ENCODE measurements at regions not wholly inside any gene's neighbourhood (a gene's known extent, or its start where the extent isn't known, plus 50 kb on each side); places are given as distances from the start of the nearest gene placed in this dataset.

- Histone ChIP-seq H2AFZ (ENCODE audit: low read depth, low read length) (no peak overlapping the region), H3K4me1 (ENCODE audit: low read length) (no peaks in the 10 kb centered on the region), H3K4me3 (ENCODE audit: low read length) (no peak overlapping the region), H3K4me2 (ENCODE audit: low read length) (no peak overlapping the region), H3K9me3 (ENCODE audit: insufficient read depth, low read length) (no peaks in the 10 kb centered on the region), H3K36me3 (replicated peaks; ENCODE audit: low read depth, low read length) (no peaks in the 10 kb centered on the region), H3K79me2 (ENCODE audit: low read length) (no peaks in the 10 kb centered on the region), H3K9ac (ENCODE audit: low read length) (no peak overlapping the region), H3K27ac (ENCODE audit: low read length) (no peak overlapping the region), H4K20me1 (ENCODE audit: insufficient read depth, low read length) (no peaks in the 10 kb centered on the region), H3K27me3 (ENCODE audit: low read depth, low read length) (no peaks in the 10 kb centered on the region)
- TF ChIP-seq, protein P1, sequence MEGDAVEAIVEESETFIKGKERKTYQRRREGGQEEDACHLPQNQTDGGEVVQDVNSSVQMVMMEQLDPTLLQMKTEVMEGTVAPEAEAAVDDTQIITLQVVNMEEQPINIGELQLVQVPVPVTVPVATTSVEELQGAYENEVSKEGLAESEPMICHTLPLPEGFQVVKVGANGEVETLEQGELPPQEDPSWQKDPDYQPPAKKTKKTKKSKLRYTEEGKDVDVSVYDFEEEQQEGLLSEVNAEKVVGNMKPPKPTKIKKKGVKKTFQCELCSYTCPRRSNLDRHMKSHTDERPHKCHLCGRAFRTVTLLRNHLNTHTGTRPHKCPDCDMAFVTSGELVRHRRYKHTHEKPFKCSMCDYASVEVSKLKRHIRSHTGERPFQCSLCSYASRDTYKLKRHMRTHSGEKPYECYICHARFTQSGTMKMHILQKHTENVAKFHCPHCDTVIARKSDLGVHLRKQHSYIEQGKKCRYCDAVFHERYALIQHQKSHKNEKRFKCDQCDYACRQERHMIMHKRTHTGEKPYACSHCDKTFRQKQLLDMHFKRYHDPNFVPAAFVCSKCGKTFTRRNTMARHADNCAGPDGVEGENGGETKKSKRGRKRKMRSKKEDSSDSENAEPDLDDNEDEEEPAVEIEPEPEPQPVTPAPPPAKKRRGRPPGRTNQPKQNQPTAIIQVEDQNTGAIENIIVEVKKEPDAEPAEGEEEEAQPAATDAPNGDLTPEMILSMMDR (IDR thresholded peaks at IDR 0.05; ENCODE audit: low read depth, low read length) = no peak
- TF ChIP-seq EZH2phosphoT487 (IDR thresholded peaks at IDR 0.05; ENCODE audit: low read depth) = no peak
These were observed 155.4 kb upstream of the C1orf174 start for GRCh38 chr1:4055294-4055967.

DNA sequence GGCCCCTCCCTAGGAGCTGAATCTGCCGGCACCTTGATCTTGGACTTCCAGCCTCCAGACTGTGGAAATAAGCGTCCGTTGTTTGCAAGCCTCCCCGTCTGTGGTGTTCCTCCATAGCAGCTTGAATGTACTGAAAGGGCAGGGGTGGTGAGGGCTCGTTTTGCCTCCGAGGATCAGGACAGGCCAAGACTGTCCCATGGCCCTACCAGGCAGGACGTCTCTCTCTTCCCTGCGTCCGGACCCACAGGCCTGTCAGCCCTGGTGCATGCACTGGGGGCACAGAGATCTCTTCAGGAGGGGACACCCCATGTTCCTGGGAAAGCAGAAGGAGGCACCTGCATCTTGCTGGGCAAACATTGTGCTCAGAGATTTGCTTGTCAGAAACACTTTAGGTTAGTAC lies 156.3 kb upstream of the C1orf174 start:
- no peaks in the 10 kb centered on the region for H3K9me3 ChIP-seq (ENCODE audit: insufficient read depth, low read length)
- H3K9ac ChIP-seq (ENCODE audit: low read length) = no peak overlapping the region
- no peaks in the 10 kb centered on the region for H4K20me1 ChIP-seq (ENCODE audit: insufficient read depth, low read length)
- H3K79me2 ChIP-seq (ENCODE audit: low read length) = no peaks in the 10 kb centered on the region
- H3K4me2 ChIP-seq (ENCODE audit: low read length) = no peak overlapping the region
- no peak overlapping the region for H3K4me3 ChIP-seq (ENCODE audit: low read length)
- H3K27me3 ChIP-seq (ENCODE audit: low read depth, low read length) = no peaks in the 10 kb centered on the region
- no peaks in the 10 kb centered on the region for H3K4me1 ChIP-seq (ENCODE audit: low read length)
- H2AFZ ChIP-seq (ENCODE audit: low read depth, low read length) = no peak overlapping the region
- H3K36me3 ChIP-seq (replicated peaks; ENCODE audit: low read depth, low read length) = no peaks in the 10 kb centered on the region
- no peak overlapping the region for H3K27ac ChIP-seq (ENCODE audit: low read length)
- TF ChIP-seq, protein P1 (IDR thresholded peaks at IDR 0.05; ENCODE audit: low read depth, low read length) = no peak
- no peak for TF ChIP-seq EZH2phosphoT487 (IDR thresholded peaks at IDR 0.05; ENCODE audit: low read depth)

GRCh38 chr1:4056989-4057388 lies 156.9 kb upstream of the C1orf174 start:
- Histone ChIP-seq H3K36me3 (replicated peaks; ENCODE audit: low read depth, low read length) (no peaks in the 10 kb centered on the region), H3K9ac (ENCODE audit: low read length) (no peak overlapping the region), H4K20me1 (ENCODE audit: insufficient read depth, low read length) (no peaks in the 10 kb centered on the region), H2AFZ (ENCODE audit: low read depth, low read length) (no peak overlapping the region), H3K4me2 (ENCODE audit: low read length) (no peak overlapping the region), H3K9me3 (ENCODE audit: insufficient read depth, low read length) (no peaks in the 10 kb centered on the region), H3K79me2 (ENCODE audit: low read length) (no peaks in the 10 kb centered on the region), H3K27me3 (ENCODE audit: low read depth, low read length) (no peaks in the 10 kb centered on the region), H3K27ac (ENCODE audit: low read length) (no peak overlapping the region), H3K4me3 (ENCODE audit: low read length) (no peak overlapping the region), H3K4me1 (ENCODE audit: low read length) (no peaks in the 10 kb centered on the region)
- no peak for TF ChIP-seq EZH2phosphoT487 (IDR thresholded peaks at IDR 0.05; ENCODE audit: low read depth)
- TF ChIP-seq, protein P1 (IDR thresholded peaks at IDR 0.05; ENCODE audit: low read depth, low read length) = no peak

DNA sequence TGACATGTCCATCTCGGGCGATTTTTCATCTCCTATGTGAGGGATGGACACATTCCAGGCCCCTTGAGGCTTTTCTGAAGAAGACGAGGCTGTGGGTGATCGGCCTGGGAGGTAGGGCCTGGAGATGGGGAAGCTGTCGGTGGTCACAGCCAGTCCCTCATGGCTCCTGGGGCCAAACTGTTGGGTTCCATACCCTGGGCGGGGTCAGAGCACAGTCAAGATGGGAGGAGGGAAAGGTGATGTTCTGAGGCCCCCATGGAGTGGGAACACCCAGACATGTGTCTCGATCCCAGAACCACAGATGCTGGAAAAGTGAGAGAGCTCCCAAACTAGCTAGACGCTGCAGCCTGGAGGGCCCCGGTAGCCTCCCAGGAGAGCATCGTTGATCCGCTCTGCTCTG lies 157.5 kb upstream of the C1orf174 start:
- no peaks in the 10 kb centered on the region for H3K36me3 ChIP-seq (replicated peaks; ENCODE audit: low read depth, low read length)
- H3K4me1 ChIP-seq (ENCODE audit: low read length) = no peaks in the 10 kb centered on the region
- no peak overlapping the region for H3K4me2 ChIP-seq (ENCODE audit: low read length)

More for the DNA sequence above, 157.5 kb upstream of the C1orf174 start:
- no peak overlapping the region for H3K4me3 ChIP-seq (ENCODE audit: low read length)
- no peak overlapping the region for H2AFZ ChIP-seq (ENCODE audit: low read depth, low read length)
- no peaks in the 10 kb centered on the region for H3K79me2 ChIP-seq (ENCODE audit: low read length)
- no peaks in the 10 kb centered on the region for H3K9me3 ChIP-seq (ENCODE audit: insufficient read depth, low read length)
- no peak overlapping the region for H3K9ac ChIP-seq (ENCODE audit: low read length)
- no peak overlapping the region for H3K27ac ChIP-seq (ENCODE audit: low read length)
- TF ChIP-seq, protein P1 (IDR thresholded peaks at IDR 0.05; ENCODE audit: low read depth, low read length) = no peak
- TF ChIP-seq EZH2phosphoT487 (IDR thresholded peaks at IDR 0.05; ENCODE audit: low read depth) = no peak
- H3K27me3 ChIP-seq (ENCODE audit: low read depth, low read length) = no peaks in the 10 kb centered on the region
- H4K20me1 ChIP-seq (ENCODE audit: insufficient read depth, low read length) = no peaks in the 10 kb centered on the region
